Endothelial cell of umbilical vein (primary cell): ENCODE measurements at regions not wholly inside any gene's neighbourhood (a gene's known extent, or its start where the extent isn't known, plus 50 kb on each side); places are given as distances from the start of the nearest gene placed in this dataset.

Source experiments
- BruUV-seq: library from RNA; stranded (reverse); fragments of 400-500 nt; replicated peaks from 2 replicates; lab custom pipeline; 2021; lab: Mats Ljungman, UMichigan
- CTCF ChIA-PET: fragments of 300-600, 350-600 bp; sonication (Branson Sonifier 250); formaldehyde crosslinking; loops from one replicate; lab custom pipeline; 2021; ENCODE audit warnings: antibody characterized with exemption, inconsistent platforms; lab: Charles Lee
- POLR2A ChIA-PET: fragments of 300-600, 350-600 bp; sonication (Branson Sonifier 250); formaldehyde crosslinking; loops from one replicate; lab custom pipeline; 2021; ENCODE audit warnings: antibody characterized with exemption, inconsistent platforms; lab: Charles Lee
- DNase-seq: peaks from one replicate; pipeline ENCODE4 v3.0.0-alpha.2; 2011; ENCODE audit warnings: low read depth, low spot score
- FAIRE-seq: peaks from 2 replicates; lab custom pipeline; 2011; peaks lifted over from hg19 to GRCh38; lab: Jason Lieb, UNC
- H2AFZ ChIP-seq: 2 replicates; pipeline ENCODE4 v1.6.0; 2012; ENCODE audit warnings: low read depth, low read length, control low read depth, inconsistent platforms
- H3K27ac ChIP-seq: 2 replicates; pipeline ENCODE4 v1.5.1; 2011; ENCODE audit warnings: low read depth, mild to moderate bottlenecking, control low read depth, low read length, moderate library complexity; ENCODE audit not compliant: insufficient read depth
- H3K27me3 ChIP-seq, 2 experiments: 2 replicates each; pipeline versions ENCODE4 v1.6.0 to v1.6.1; 2011; ENCODE audit warnings: low read length in 2 of 2, mixed read lengths in 1 of 2; ENCODE audit not compliant: control insufficient read depth in 2 of 2, insufficient read depth in 2 of 2
- H3K36me3 ChIP-seq, 2 experiments: 2 replicates in 1 of 2; 3 replicates in 1 of 2; pipeline ENCODE4 v1.5.1; 2011; ENCODE audit warnings: low read length in 2 of 2, mild to moderate bottlenecking in 1 of 2, moderate library complexity in 1 of 2; ENCODE audit not compliant: control insufficient read depth in 2 of 2, insufficient read depth in 2 of 2; ENCODE audit errors: extremely low read depth in 1 of 2
- H3K4me1 ChIP-seq: 3 replicates; pipeline ENCODE4 v1.5.1; 2011; ENCODE audit warnings: mild to moderate bottlenecking, low read length; ENCODE audit not compliant: control insufficient read depth, insufficient read depth; ENCODE audit errors: extremely low read depth
- H3K4me2 ChIP-seq: 2 replicates; pipeline ENCODE4 v1.6.1; 2011; ENCODE audit warnings: low read length, control low read depth, mixed read lengths; ENCODE audit not compliant: insufficient read depth
- H3K4me3 ChIP-seq, 3 experiments: fragments of 200-600 bp in 1 of 3; sonication (generic), shearing (Covaris generic) in 1 of 3; replicated peaks in 1 of 3; 2 replicates each; pipeline ENCODE4 v1.5.1; 2011 to 2016; ENCODE audit warnings: control low read depth in 3 of 3, low read length in 3 of 3, mild to moderate bottlenecking in 2 of 3, inconsistent platforms in 1 of 3, low read depth in 1 of 3, moderate library complexity in 1 of 3; ENCODE audit not compliant: insufficient read depth in 1 of 3
- H3K79me2 ChIP-seq: 2 replicates; pipeline ENCODE4 v1.6.0; 2012; ENCODE audit warnings: low read length, inconsistent platforms; ENCODE audit not compliant: control insufficient read depth, insufficient read depth
- H3K9ac ChIP-seq: replicated peaks from 2 replicates; pipeline ENCODE3; 2011; ENCODE audit warnings: low read length, control low read depth; ENCODE audit not compliant: insufficient read depth; ENCODE audit errors: extremely low read depth
- H3K9me1 ChIP-seq: replicated peaks from 3 replicates; pipeline ENCODE4 v1.6.0; 2011; ENCODE audit warnings: mild to moderate bottlenecking, low read length; ENCODE audit not compliant: control insufficient read depth, insufficient read depth; ENCODE audit errors: extremely low read depth
- H3K9me3 ChIP-seq: replicated peaks from 2 replicates; pipeline ENCODE4 v1.5.1; 2012; ENCODE audit warnings: low read length, inconsistent platforms; ENCODE audit not compliant: control insufficient read depth, insufficient read depth
- H4K20me1 ChIP-seq: replicated peaks from 2 replicates; pipeline ENCODE3; 2011; ENCODE audit warnings: mild to moderate bottlenecking, low read length; ENCODE audit not compliant: control insufficient read depth, insufficient read depth; ENCODE audit errors: extremely low read depth
- CTCF ChIP-seq, 2 donors: IDR thresholded peaks; 1 replicate in 1 of 2; 2 replicates in 1 of 2; pipeline ENCODE4 v1.5.1; 2011; ENCODE audit warnings: low read length in 2 of 2, mild to moderate bottlenecking in 2 of 2, moderate library complexity in 2 of 2, control low read depth in 1 of 2, inconsistent platforms in 1 of 2, low read depth in 1 of 2; ENCODE audit not compliant: insufficient read depth in 1 of 2; ENCODE audit errors: extremely low read depth in 1 of 2
- EZH2 ChIP-seq: IDR thresholded peaks from 2 replicates; pipeline ENCODE4 v1.6.1; 2012; ENCODE audit warnings: borderline replicate concordance, low read depth, mild to moderate bottlenecking, moderate library complexity, low read length, inconsistent platforms; ENCODE audit not compliant: severe bottlenecking
- FOS ChIP-seq: IDR thresholded peaks from 2 replicates; pipeline ENCODE4 v1.6.1; 2011; ENCODE audit warnings: mild to moderate bottlenecking, low read length, moderate library complexity, borderline replicate concordance; ENCODE audit not compliant: insufficient read depth
- GATA2 ChIP-seq: IDR thresholded peaks from 2 replicates; pipeline ENCODE4 v1.7.0; 2011; ENCODE audit warnings: low read depth, mild to moderate bottlenecking, moderate library complexity, mixed read lengths, low read length; ENCODE audit not compliant: insufficient read length, insufficient read depth
- JUN ChIP-seq: IDR thresholded peaks from 2 replicates; pipeline ENCODE4 v1.6.1; 2011; ENCODE audit warnings: borderline replicate concordance, low read depth; ENCODE audit not compliant: insufficient read length, insufficient read depth
- MAX ChIP-seq: IDR thresholded peaks from 2 replicates; pipeline ENCODE4 v1.6.1; 2011; ENCODE audit not compliant: insufficient read depth, insufficient read length
- MYC ChIP-seq: IDR thresholded peaks from one replicate; pipeline ENCODE4 v1.6.1; 2011; ENCODE audit warnings: mild to moderate bottlenecking, low read depth, low read length
- POLR2A ChIP-seq: IDR thresholded peaks from 2 replicates; pipeline ENCODE4 v1.6.1; 2012; ENCODE audit warnings: low read depth, mild to moderate bottlenecking, control low read depth, low read length
- POLR2AphosphoS5 ChIP-seq: IDR thresholded peaks from 2 replicates; pipeline ENCODE4 v1.6.1; 2012; ENCODE audit warnings: low read depth, mild to moderate bottlenecking, control low read depth, low read length, moderate library complexity; ENCODE audit not compliant: insufficient read depth
- dilution Hi-C: fragments of 300-500 bp; cut with MboI; formaldehyde crosslinking; loops from one replicate; pipeline ENCODE4 v1.15.0; 2019; ENCODE audit warnings: low sequenced_read_pairs; ENCODE audit not compliant: extremely low pct_ligation_motif_present
- intact Hi-C: fragments of 100-400 bp; cut with micrococcal nuclease; formaldehyde crosslinking; loops from one replicate; pipeline ENCODE4 v1.10.0; 2022

GRCh38 chr9:97747201-97747965, 50.2 kb upstream of the XPA start:
- ChIA-PET POLR2A (no interaction called here), CTCF (no interaction called here)
- TF ChIP-seq MYC (no peak), FOS (no peak), GATA2 (no peak), POLR2AphosphoS5 (no peak), EZH2 (no peak), CTCF (IDR thresholded peaks at IDR 0.05; ENCODE audit: extremely low read depth in 1 of 2, insufficient read depth in 1 of 2, low read depth in 1 of 2, low read length in 2 of 2) (no peak), MAX (no peak), POLR2A (no peak), JUN (no peak)
- Histone ChIP-seq H3K9me3 (no peaks in the 10 kb centered on the region), H3K9ac (no peak overlapping the region), H3K36me3 (no peaks in the 10 kb centered on the region), H2AFZ (no peak overlapping the region), H4K20me1 (no peaks in the 10 kb centered on the region), H3K4me2 (no peak overlapping the region), H3K79me2 (no peaks in the 10 kb centered on the region), H3K4me1 (no peaks in the 10 kb centered on the region), H3K4me3 (no peak overlapping the region), H3K9me1 (no peaks in the 10 kb centered on the region), H3K27me3 (peaks cover 17 to 23% of the 10 kb centered on the region in 2 experiments), H3K27ac (no peak overlapping the region)
- intact Hi-C loops (no loop called here), dilution Hi-C loops (no loop called here)
- no TSS peak for BruUV-seq
- FAIRE-seq (no peak), DNase-seq (no peak)
